ENCODE measurements at regions not wholly inside any gene's neighbourhood (a gene's known extent, or its start where the extent isn't known, plus 50 kb on each side); places are given as distances from the start of the nearest gene placed in this dataset.

- DNase-seq (ENCODE audit: low read depth), result no peak
These were observed 235.3 kb upstream of the CEP162 start for GRCh38 chr6:84462698-84463097.

DNA sequence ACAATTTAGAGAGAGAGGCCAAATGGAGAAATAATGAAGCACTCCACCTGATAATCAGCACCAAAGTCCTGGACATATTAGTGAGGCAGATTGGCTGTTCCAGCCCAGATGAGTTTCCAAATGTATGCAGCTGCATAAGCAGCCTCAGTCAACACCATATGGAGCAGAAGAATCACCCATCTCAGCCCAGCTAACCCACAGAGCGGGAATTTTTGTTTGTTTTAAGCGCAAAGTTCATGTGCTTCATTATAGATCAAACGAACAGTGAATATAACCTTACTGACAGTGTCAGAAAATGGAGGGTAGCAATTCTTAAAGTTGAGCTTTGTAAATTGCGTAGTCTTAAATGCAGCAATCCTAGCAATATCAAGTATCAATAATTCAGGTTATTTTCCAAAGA, 234.0 kb upstream of the CEP162 start:
- DNase-seq (ENCODE audit: low read depth), result no peak

- DNase-seq (ENCODE audit: low read depth), result no peak
These were observed 233.0 kb upstream of the CEP162 start for GRCh38 chr6:84460491-84460890.

DNA sequence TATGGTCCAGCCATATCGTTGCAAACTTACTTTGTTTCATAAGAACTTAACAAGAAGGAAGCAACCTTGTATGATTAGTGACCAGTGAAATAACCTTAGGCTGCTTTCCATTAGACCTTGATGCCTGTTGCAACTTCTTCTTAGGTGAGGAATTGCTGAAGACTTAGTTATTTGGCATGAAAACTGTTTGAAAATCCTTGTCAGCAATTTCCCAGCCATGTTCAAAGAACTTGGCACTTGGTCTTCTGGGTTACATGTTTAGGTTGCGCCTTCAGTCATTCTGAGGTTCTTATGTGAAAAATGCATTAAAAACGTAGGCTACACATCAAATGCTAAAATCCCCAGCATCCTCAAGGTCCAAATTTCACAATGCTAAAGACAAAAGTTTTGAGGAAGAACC, 232.0 kb upstream of the CEP162 start:
- no peak for DNase-seq (ENCODE audit: low read depth)

GRCh38 chr6:84458271-84458670, 230.8 kb upstream of the CEP162 start:
- DNase-seq (ENCODE audit: low read depth), result no peak

GRCh38 chr6:84457276-84457675, 229.8 kb upstream of the CEP162 start:
- no peak for DNase-seq (ENCODE audit: low read depth)

- DNase-seq (ENCODE audit: low read depth), result no peak
These were observed 229.4 kb upstream of the CEP162 start for GRCh38 chr6:84456803-84457202.

GRCh38 chr6:84455511-84456029, 228.1 kb upstream of the CEP162 start:
- DNase-seq (ENCODE audit: low read depth), result no peak

GRCh38 chr6:84453499-84453898, 226.1 kb upstream of the CEP162 start:
- no peak for DNase-seq (ENCODE audit: low read depth)

GRCh38 chr6:84450018-84450417, 222.6 kb upstream of the CEP162 start:
- DNase-seq (ENCODE audit: low read depth), result no peak

- DNase-seq (ENCODE audit: low read depth), result no peak
These were observed 221.8 kb upstream of the CEP162 start for GRCh38 chr6:84449220-84449619.

GRCh38 chr6:84448331-84448730, 220.9 kb upstream of the CEP162 start:
- no peak for DNase-seq (ENCODE audit: low read depth)

- no peak for DNase-seq (ENCODE audit: low read depth)
These were observed 220.2 kb upstream of the CEP162 start for GRCh38 chr6:84447651-84448050.

DNA sequence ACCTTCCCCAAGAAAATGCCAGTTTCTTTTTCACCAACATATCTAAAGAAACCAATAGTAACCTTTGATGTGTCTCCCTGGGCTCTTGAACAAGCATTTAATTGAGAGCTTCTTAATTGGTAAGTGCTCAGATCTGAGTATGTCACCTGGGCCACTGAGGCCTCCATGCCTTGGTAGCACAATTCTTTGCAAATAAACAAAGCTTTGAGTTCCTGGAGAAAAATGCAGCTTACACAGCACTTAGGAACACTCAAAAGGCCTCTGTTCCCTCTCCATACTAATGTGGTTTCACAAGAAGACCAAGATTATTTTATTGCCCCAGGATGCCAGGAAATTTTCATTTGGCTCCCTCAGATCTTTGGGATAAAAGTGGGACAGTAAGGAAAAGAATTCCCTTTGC, 217.6 kb upstream of the CEP162 start:
- DNase-seq (ENCODE audit: low read depth), result no peak

DNA sequence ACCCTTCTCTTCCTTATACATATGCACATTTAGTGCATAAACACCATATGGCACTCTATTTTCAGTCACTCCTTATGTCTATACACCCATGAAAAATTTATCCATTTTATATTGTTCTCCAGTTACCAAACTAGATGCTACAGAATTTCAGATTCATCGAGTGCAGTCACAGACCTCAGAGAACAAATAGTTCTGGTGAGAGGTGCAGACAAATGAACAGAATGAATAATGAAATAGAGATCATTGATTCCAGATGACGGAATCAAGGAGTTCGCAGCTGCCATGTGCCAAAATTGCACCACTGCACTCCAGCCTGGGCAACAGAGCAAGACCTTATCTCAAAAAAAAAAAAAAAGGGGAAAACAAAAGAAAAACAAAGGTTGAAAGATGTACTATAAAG, 214.8 kb upstream of the CEP162 start:
- DNase-seq (ENCODE audit: low read depth), result no peak

- no peak for DNase-seq (ENCODE audit: low read depth)
These were observed 214.0 kb upstream of the CEP162 start for GRCh38 chr6:84441456-84441855.

DNA sequence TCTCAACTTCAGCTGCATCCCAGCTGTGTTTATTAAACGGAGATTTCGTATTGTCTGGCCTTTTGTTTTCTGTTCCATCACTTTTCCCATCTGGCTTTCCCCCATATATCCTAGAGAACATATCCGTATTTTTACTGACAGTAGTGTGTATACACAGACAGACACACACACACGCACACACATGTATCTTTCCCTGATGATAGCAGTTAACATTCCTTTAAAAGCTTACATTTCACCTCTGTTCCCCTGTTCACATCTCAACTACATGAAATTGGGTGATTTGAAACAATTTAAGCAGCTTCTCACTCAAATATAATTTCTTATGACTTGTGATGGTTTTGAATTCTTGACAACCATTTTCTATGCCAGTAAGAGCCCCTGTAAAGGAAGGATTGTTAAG, 207.1 kb upstream of the CEP162 start:
- DNase-seq (ENCODE audit: low read depth), result no peak

DNA sequence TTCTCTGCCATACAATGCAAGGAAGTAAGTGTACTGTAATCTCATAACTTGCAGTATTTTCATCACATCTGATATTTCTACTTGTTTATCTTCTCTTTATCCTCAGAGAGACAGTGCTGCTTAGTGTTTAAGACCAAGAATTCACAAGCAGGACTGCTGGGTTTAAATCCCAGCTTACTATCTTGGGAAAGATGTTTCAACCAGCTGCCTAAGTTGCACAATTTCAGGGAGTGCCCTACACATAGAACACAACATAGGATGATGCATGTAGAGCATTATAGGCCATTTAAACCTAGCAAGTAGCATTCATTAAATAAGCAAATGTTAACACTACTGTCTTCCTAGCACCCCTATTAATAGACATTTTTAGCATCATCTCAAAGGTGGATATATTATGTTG, 205.2 kb upstream of the CEP162 start:
- DNase-seq (ENCODE audit: low read depth), result no peak

DNA sequence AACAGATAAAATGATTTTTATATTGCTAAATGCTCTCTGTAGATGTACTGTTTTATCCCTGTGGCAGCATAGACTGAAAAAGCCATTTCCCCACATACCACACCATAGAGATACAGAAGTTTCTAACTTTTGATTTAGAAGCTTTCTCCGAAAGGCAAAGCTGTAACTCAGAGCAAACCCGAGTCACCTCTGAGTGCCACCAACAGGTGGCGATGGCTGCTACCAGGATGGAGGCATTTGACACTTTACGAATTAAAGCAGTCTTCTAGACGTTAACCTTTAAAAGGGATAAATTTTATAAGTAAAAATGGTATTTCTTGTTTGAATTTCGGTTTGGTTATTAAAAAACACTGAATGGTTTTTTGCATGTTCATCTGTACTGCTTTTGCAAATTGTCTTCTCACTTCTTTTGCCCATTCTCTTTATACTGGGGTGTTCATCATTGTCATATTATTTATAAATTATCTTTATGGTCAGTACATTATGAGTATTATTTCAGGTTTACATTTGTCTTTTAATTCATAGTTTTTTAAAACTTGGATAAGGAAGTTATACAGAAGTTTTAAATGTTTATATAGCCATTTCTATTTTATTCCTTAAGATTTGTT, 201.0 kb upstream of the CEP162 start:
- DNase-seq (ENCODE audit: low read depth), result peak; percentile 11

DNA sequence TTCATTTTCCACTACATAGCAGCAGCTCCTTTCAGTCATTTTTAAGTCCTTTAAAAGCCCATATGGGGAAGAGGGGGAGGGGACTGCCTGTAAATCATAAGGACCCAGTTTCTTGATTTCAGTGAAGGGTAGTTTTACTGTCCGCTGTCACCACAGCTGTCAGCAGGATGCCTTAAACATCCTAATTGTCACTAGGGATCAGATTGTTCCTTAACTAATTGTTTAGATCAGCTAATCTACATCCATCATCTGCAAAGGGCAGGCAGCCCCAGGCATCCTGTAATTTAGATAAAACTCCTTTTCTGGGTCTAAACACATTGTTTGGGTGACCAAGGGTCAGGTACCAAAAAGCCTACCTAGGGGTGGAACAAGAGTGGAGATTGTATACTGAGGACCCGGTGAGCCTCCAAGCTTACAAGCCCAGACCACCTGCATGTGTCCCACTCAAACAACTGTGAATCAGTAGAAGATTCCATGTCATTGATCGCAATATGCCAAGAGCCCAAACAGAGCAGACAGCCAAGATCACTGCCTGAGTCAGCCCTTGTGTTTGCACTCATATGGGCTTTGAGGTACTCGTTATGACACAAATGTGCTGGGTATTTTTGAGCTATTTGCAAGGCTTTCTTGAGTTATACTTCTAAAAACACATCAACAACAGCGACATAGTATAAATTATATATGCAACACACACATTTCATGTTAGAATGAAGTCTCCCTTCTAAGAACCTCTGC, 198.7 kb upstream of the CEP162 start:
- DNase-seq (ENCODE audit: low read depth), result no peak

DNA sequence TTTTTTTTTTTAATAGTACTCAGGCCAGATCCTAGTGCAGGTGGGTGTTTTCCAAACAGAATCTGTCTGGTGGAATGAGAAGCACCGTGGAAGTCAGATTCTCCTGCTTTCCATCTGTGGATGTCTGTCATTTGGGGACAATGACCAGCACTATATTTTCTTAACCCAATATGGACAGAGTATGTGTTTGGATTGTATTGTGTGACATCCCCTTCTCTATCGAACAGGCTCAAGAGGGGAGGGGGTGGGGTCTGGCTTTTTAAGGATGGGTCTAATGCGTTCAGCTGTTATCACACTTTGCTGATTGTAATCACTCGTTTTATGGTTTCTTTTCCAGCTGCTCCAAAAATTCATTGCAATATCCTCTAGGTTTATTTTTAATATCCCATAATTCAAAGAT, 197.5 kb upstream of the CEP162 start:
- no peak for DNase-seq (ENCODE audit: low read depth)

GRCh38 chr6:84422380-84422968, 195.0 kb upstream of the CEP162 start:
- DNase-seq (ENCODE audit: low read depth), result no peak

DNA sequence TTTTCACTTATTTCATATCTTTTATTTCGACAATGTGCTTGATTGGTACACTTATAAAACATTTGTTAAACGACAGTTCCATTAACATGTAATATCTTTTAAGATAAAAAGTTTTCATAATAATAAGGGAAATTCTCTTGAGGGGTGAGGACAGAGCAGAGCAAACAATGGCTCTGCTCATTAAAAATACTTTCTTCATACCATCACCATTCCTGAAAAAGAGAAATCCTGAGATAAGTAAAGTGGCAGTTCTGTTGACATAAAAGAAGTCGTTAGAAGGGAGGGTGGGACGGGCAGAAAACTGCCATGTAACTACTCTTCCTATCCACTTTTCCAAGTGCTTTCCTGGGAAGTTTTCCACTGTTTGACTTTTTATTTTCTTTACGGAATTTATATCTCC, 193.6 kb upstream of the CEP162 start:
- DNase-seq (ENCODE audit: low read depth), result no peak

- no peak for DNase-seq (ENCODE audit: low read depth)
These were observed 189.8 kb upstream of the CEP162 start for GRCh38 chr6:84417260-84417659.

Data from CMK (cell line).